ENCODE measurements at regions not wholly inside any gene's neighbourhood (a gene's known extent, or its start where the extent isn't known, plus 50 kb on each side); places are given as distances from the start of the nearest gene placed in this dataset.

DNA sequence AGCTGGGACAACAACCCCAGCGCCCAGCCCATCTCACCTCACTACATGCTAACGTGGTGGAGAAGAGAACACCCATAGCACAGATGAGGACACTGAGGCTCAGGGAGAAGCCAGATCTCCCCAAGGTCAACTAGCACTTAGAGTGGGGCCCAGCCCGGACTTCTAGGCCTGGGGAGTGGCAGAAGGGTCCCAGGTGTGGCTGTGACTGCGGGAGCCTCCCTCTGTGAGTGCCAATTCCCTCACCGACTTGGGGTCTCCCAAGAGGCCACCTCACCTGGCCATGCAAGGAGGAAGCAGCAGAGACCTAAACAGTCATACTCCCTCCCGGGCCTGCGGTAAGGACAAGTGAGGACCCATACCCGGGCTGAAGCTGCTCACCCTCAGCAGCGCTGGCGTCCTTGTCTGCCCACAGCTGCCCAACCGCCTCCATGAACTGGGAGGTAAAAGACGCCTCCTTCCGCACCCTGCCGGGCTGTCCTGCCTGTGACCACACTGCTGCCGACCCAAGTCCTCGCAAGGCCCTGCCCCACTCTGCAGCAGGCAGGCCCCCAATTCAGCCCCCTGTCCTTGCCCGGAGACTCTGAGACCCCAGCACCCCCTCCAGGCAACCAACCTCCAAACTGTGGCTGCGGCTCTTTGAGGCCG lies 93.2 kb upstream of the RTL6 start:
- no peak for DNase-seq (ENCODE audit: low read depth)

DNA sequence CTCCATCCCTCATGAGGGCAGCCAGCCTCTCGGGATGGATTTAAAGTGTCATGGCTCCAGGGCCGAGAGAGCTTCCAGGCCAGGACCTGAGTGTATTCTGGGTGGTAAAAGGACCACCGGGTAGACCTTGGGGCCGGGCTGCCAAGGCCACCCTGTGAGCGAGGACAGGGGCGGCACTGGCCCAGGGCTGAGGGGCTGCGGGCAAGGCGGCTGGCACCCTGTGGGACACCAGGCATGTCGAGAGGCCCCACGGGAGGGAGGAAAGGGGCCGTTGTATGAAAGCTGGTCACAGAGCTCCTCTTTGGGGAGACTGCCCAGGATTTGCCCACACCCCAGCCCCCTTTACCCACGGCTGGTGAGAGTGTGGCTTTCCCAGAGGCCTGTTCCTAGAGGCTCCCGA lies 92.3 kb upstream of the RTL6 start:
- DNase-seq (ENCODE audit: low read depth), result no peak

DNA sequence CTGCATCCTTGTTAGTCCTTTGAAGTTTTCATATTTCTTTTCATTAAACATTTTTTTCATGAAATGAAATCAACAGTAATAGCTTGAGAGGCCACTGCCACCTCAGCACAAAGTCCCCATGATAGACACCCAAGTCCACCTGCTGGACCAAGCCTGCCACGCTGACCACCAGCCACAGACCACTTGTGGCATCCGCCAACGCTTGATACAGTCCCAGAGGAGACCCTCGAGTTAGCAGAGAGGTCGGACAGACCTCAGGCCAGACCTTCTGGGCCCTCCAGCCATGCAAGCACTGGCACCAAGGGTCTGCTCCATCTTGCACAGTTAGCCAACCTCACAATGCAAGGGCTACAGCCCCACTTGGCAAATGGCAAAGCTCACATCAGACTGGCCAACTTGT lies 91.8 kb upstream of the RTL6 start:
- DNase-seq (ENCODE audit: low read depth), result no peak

DNA sequence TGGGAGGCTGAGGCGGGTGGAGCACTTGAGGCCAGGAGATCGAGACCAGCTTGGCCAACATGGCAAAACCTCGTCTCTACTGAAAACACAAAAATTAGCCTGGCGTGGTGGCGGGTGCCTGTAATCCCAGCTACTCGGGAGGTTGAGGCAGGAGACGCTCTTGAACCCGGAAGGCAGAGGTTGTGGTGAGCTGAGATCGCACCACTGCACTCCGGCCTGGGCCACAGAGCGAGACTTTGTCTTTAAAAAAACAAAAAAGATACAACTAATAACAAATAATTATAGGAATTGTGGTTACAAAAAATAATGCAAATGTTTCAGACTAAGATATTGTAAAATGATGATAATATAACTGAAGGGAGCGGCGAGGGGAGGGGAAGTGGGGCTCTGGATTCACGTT lies 90.3 kb upstream of the RTL6 start:
- DNase-seq (ENCODE audit: low read depth), result no peak

DNA sequence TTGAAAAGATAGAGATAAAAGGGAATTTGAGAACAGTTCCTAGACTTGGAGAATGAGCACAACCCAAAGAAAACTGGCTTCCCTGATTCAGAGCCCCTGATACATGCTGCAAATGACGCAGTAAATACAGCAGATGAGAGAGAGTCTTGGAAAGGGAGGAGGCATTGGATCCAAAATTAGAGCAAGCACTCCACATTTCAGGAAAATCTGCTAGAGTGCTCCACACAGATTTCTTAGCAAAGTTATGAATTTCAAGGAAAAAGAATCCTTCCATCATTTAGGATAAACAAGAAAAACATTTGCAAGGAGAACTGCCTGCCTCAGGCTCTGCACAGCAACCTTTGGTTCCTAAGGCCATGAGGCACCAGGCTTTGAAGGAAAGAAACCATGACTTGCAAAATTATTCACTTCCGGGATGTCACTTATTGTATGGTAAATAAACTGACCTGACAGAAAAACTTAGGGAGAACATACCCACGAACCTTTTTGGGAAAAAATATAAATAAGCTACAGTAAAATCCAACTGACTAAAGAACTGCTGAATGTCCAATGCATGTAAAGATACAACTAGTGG lies 89.8 kb upstream of the RTL6 start:
- no peak for DNase-seq (ENCODE audit: low read depth)

DNA sequence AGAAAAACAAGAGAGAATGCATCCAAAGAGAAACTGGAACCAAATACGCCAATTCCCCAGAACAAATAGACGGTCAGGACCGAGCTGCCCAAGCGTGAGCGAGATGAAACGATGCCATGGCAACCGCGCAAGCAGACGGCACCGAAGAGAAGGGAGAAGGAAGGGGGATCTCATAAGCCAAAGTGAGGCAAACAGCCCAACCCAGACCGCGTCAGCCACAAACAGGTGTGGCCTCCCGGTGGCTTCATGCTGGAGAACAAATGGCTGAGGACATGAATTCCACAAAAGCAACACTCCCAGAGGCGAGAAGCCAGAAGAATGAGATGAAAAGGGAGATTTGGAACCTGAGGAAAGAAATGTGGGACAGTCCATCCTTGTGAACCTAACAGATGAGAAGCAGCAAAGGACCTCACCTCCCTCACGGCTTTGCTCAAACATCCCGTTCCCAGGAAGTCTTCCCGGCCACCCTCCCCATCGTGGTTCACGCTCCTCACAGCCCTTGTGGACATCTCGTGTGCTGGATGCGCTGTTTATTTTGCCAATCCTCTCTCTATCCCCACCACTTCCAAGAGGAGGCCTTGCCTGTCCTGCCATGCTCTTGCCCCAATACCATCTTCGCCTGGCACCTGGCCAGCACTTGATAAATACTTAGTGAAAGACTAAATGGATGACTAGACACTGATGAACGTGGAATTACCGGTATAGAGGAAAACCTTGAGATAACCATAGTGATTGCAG lies 89.1 kb upstream of the RTL6 start:
- DNase-seq (ENCODE audit: low read depth), result no peak

DNA sequence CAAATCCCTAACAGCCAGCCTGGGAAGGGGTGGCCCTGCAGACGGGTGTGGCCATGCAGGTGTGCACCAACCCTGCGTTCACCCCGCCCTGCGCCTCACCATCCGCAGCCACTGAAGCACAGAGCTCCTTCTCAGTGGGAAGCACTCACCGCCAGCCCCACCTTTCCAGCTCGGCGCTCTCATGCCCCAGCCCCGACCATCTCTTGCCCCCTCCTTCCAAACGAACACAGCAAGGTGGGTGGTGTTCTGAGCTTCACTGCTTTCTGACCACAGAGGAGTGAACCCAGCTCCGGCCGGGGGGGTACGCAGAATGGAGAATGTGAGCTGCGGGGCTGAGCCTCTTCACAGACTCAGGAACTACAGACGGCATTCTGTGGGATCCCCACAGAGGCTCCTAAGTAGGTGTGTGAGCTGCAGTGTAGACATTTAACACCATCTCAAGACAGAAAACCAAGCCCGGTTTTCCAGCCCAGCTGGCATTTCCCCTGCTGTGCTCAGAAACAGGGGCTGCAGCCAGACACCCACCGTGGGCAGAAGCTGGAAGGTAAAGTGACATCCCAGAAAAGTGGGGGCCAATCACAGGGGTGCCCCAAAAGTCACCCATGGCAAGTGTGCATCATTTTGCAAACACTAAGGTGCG lies 88.4 kb upstream of the RTL6 start:
- DNase-seq (ENCODE audit: low read depth), result no peak

DNA sequence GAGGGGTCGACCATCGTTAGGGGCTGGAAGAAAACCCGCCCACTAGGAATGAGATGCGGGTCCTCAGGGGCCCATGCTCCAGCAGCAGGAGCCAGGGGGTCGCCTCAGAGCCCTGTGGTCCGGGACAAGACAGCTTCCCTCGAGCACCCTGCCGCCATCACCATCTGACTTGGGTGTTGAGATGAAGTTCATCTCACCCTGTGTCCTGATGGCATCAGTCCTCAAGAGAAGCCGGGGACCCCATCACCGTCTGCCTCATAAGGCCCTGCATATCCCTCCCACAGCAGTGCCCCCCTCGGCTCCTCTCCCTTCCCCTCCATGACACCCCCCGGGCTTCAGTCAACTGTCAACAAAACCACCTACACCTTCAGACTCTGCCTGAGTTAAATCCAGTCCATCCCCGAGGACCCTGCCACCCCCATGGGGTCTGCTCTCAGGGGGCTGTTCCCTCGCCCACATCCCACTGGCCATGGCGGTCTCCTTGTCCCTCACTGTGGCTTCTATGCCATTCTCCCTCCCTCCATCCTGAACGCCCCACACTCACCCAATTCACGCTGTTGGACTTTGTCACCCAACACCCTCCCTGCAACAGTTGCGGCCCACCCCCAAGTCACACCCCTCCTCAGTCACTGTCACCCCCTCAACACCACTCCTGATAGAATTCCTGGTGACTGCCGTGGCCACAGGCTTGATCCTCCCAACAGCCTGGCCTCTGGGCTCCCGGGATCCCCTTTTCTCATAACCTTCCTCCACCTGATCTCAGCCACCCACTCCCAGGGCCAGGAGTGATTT lies 87.7 kb upstream of the RTL6 start:
- DNase-seq (ENCODE audit: low read depth), result no peak

DNA sequence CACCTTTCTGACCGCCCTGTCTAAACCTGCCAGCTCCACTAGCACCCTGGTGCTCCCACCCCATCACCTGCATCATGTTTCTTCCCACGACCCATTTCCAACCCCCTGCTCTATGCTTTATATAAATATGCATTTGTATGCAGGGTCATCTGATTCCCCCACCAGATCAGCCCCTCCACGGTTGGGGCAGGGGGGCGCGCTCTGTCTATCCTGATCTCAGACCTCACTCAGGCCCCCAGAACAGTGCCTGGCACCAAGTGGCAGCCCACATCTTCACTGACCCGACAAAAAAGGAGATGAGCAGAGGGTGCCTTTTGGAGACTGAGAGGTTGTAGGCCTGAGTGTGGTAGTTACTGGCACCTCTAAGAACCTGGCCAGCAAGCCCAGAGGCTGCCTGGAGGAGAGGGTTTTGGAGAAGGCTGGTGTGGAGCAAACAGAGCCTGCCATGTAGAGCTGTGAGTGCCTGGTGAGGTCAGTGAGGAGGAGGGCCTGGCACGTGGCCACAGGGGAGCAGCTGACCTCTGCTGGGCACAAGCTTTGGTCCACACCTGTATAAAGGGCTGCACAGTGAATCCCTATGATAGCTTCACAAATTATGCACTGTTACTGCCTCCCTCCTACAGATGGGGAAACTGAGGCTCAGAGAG lies 86.3 kb upstream of the RTL6 start:
- no peak for DNase-seq (ENCODE audit: low read depth)

DNA sequence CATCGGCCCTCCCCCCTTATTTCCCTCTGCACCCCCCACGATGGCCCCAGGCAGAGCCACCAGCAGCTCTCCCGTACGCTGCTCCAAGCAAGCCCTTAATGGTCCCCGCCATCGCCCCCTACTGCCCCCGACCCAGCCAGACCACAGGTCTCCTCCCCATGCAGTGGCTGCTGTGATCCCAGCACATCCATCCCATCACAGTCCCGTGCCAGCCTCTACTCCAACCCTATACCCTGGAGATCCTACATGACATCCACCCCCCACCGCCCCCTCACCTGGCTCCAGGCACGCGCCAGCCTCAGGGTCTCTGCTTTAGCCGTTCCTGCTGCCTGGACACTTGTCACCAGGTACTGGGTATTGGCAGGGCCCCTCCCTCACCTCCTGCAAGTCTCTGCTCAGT lies 85.8 kb upstream of the RTL6 start:
- no peak for DNase-seq (ENCODE audit: low read depth)

DNA sequence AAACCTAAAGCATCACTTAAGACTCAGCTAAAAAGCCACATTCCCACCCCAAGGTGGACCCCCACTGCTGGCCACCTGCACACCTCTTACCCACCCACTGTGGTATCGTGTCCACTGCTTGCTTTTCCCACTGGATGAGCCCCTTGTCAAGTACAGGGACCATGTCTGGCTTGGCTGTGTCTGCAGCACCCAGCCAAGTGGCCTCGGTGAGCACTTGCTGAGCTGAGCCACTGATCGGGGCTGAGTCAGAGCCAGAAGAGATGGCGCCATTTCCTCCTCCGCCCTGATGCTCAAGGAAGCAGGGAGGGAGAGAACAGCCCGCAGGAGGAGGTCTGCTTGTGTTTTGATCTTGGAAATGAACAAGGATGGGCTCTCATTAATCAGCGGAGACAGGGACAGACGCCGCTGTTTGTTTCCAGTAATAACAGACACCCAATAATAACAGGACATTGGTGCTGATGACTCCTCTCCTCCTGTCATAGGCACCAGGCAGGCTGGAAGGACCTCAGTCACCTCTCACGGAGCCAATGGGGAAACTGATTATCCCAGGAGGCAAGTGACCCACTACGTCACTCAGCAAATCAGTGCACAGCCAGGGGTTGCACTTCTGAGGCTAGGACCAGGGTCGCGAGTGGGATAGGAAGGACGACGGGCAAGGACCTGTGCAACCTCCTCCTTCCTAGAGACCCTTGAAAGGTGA lies 85.2 kb upstream of the RTL6 start:
- DNase-seq (ENCODE audit: low read depth), result no peak

DNA sequence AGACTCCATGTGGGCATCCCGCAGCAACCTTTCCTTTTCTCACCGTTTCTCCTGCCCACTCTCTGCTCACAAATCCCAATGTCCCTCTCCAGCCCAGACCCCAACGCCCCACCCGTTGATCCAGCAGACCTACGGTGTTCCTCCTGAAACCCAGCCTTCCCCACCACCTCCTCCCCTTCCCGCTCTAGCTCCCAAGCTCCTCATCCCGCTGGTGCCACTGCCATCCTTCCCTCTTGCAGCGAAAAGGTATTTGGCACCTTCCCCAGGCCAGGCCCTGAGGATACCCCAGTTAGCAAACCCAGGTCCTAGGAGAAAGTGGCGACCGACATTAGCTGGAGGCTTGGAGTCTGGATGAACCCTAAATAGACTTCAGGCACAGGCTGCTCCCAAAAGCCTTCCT lies 84.0 kb upstream of the RTL6 start:
- DNase-seq (ENCODE audit: low read depth), result no peak

DNA sequence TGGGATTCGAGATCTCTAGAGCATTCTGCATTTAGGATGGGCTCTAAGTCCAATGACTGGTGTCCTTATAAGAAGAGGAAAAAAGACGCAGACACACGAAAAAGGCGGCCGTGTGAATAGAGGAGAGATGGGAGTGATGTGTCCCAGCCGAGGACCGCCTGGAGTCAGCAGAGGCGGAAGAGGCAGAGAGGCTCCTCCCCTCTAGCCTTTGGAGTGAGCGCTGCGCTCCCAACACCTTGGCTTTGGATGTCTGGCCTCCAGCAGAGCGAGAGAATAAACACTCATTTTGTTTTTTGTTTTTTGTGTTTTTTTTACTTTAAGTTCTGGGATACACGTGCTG lies 83.0 kb upstream of the RTL6 start:
- DNase-seq (ENCODE audit: low read depth), result no peak

DNA sequence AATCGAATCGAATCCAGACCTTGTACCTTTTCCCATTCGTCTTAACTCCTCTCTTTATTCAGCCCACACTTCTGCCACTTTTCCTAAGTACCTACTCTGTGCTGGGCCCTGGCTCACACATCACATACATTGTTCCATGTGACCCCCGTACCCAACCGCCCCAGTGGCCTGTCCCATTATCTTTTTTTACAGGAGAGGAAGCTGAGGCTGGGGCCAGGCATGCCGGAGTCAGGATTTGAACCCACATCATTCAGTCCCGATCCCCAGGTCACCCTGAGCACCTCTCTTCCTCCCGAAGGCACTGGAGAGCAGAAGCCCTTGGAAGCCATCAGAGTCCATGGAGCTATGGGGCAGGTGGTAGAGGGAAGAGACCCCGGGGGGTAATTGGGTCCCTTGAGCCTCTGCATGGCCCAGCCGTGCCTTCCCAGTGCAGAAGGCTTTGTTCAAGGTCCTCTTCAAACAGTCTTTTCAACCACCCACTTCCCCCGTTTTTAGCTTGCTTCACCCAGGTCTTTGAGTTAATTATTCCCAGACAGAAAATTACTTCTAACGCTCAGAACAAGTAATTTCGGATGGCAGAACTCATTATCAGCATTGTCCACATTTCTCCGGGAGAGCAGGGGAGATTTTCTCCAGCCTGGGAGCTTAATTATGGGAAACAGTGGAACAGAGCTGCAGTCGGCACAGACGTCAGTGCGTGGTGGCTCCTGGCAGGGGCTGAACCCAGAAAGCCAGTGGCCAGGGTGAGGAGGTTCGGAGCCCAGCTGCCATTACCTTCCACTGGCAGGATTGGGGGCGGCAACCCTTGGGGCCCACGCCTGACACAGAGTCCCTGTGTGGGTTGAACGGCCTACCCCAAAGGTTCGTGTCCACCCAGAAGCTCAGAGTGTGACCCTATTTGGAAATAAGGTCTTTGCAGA lies 82.4 kb upstream of the RTL6 start:
- no peak for DNase-seq (ENCODE audit: low read depth)

DNA sequence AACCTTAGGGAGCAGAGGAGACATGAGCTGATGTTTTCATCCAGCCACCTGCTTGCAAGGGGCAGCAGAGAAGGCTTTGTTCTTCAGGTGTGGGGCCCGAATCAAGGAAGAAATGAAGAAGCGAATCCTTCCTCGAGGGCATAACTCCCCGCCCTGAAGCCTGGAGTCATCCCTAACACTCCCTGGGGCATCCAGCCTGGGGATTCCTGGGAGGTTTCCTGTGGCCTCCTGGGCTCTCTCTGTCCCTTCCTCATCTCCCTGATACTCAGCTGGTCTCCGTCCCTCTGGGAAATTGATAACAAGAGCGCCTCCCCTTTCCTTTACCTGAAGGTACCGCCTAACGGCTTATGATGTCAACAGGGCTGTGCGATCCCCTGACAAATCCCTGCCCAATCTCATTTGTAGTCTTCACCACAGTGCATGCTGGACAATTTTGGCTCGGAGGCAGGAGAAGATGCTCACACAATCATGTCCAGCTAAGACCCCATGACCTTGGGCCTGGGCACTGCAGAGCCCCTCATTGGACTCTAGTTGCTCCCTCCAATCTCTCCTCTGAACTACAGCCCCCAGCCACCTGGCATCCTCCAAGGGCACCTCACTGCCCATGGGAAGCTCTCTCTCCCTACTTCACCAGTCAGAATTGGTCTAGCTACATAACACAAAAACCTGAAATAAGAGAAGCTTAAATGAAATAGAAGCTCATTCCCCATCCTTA lies 80.6 kb upstream of the RTL6 start:
- DNase-seq (ENCODE audit: low read depth), result no peak

DNA sequence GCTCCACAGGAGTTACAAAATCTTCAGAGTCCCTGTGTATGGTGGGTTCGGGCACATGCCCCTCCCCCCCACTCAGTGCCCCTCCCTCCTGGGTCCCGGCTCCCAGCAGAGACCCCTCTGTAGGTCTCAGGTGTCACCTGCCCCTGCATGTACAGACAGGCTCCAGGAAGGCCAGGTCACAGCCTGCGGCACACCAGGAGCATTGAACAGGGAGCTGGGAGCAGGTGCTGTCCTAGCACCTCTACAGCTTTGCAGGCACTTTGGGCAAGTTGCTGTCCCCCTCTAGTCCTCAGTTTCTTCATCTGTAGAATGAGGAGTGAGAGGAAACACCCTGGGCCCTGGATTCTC lies 80.1 kb upstream of the RTL6 start:
- DNase-seq (ENCODE audit: low read depth), result no peak

DNA sequence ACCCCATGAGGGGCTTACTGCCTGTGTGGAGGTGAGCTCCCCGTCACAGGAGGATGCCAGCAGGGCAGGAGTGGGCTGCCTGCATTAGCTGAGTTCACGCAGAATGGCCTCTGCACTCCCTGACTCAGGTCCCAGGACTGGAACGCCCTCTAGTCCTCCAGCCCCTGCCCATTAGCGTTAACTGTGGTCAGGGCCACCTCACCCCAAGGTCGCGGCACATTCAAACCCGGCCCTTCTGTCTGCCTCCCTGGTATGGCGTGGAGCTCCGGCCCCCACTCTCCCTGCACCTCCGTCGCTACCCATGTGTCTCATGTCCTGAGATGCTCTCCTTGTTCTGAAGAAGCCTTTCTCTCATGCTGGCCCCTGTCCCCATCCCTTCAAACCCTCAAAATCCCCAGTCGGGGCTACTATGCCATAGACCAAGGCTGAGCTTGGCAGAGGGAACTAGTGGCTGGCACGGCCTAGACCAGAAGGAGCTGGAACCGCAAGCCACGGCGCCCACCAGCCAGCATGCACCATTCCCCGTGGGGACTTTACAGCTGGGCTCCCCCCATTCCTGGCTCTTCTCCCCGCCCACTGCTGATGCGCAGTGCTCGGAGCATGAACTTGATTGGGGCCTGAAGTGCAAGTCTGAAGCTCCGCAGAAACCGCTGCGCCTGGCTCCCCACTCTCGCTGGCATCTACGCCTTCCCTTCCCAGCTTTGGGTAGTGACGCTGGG lies 79.5 kb upstream of the RTL6 start:
- DNase-seq (ENCODE audit: low read depth), result no peak

DNA sequence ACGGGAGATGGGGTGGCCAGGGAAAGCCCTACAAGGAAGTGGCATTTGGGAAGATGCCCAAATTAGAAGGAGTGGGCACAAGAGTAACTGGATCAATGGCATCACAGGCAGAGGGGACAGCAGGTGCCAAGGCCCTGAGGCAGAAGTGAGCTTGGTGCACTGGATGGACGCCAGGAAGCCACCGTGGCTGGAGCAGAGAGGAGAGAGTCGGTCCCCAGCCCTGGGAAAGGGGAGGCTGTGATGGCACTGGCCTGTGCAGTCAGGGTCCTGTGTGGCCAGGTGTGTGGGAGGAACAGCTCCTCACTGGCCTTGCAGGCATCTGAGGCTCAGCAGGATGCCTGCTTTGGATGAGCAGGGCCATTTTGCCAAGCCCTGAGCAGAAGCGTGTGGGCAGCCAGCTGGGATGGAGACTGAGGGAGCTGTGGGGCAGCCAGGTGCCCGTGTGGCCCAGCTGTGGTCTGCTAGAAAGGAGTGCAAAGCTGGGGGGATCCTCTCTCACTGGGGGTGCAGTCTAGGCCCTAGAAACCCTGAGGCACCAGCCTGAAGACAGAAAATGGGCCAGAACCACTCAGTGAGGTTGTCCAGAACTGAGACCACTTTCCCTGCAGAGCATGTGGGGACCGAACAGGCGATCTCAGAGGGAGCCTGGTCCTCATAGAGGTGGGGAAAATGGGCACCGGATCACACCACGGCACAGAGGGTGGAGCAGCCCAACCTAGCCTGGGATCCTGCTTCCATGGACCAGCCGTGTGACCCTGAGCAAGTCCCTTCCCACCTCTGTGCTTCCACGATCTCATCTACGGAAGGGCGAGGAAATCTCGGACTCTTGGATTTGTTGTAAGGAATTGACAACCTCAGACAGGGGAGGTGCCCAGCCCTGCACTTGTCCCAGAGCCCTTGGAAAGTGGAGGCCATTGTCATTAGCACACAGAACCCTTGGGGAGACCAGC lies 78.6 kb upstream of the RTL6 start:
- no peak for DNase-seq (ENCODE audit: low read depth)
